OCI-LY3 (cell line): ENCODE measurements at regions not wholly inside any gene's neighbourhood (a gene's known extent, or its start where the extent isn't known, plus 50 kb on each side); places are given as distances from the start of the nearest gene placed in this dataset.

Source experiments
- H2AFZ ChIP-seq: fragments of 200-600, 300-600 bp; shearing (Covaris generic); 2 replicates; pipeline ENCODE4 v1.6.0; 2014; ENCODE audit warnings: antibody characterized with exemption, low read depth, low read length
- H3K27ac ChIP-seq: fragments of 200-600, 300-600 bp; sonication (generic); 2 replicates; pipeline ENCODE4 v1.5.1; 2014; ENCODE audit warnings: mild to moderate bottlenecking, low read length, moderate library complexity, mixed read lengths
- H3K27me3 ChIP-seq: fragments of 200-600, 300-600 bp; sonication (generic); 2 replicates; pipeline ENCODE4 v1.6.1; 2014; ENCODE audit warnings: low read depth, low read length, mixed read lengths
- H3K36me3 ChIP-seq: fragments of 200-600, 300-600 bp; sonication (generic); replicated peaks from 2 replicates; pipeline ENCODE3; 2014; ENCODE audit warnings: low read depth, low read length, mixed read lengths
- H3K4me1 ChIP-seq: fragments of 300-600, 200-600 bp; sonication (generic); 2 replicates; pipeline ENCODE4 v1.6.1; 2014; ENCODE audit warnings: low read length, mixed read lengths
- H3K4me2 ChIP-seq: fragments of 200-600, 300-600 bp; sonication (generic); 2 replicates; pipeline ENCODE4 v1.6.1; 2014; ENCODE audit warnings: low read length, mixed read lengths
- H3K4me3 ChIP-seq: fragments of 300-600, 200-600 bp; sonication (generic); 2 replicates; pipeline ENCODE4 v1.5.1; 2014; ENCODE audit warnings: antibody characterized with exemption, mild to moderate bottlenecking, low read length, moderate library complexity
- H3K79me2 ChIP-seq: fragments of 300-600, 200-600 bp; shearing (Covaris generic); 2 replicates; pipeline ENCODE4 v1.6.1; 2014; ENCODE audit warnings: mild to moderate bottlenecking, low read length, mixed read lengths
- H3K9ac ChIP-seq: fragments of 300-600, 200-600 bp; shearing (Covaris generic); 2 replicates; pipeline ENCODE4 v1.6.0; 2014; ENCODE audit warnings: mild to moderate bottlenecking, low read length, moderate library complexity
- H3K9me3 ChIP-seq: fragments of 200-600, 300-600 bp; shearing (Covaris generic); 2 replicates; pipeline ENCODE4 v1.6.1; 2014; ENCODE audit warnings: low read length, mixed read lengths; ENCODE audit not compliant: insufficient read depth
- H4K20me1 ChIP-seq: fragments of 200-600, 300-600 bp; sonication (generic); 2 replicates; pipeline ENCODE4 v1.6.1; 2016; ENCODE audit warnings: low read length, mixed read lengths; ENCODE audit not compliant: insufficient read depth
- CTCF ChIP-seq: fragments of 200-600, 300-600 bp; sonication (generic); IDR thresholded peaks from 2 replicates; pipeline ENCODE4 v1.5.1; 2014; ENCODE audit warnings: antibody characterized with exemption, low read length, low read depth
- EZH2phosphoT487 ChIP-seq: fragments of 200-600 bp; shearing (Covaris generic); IDR thresholded peaks from 2 replicates; pipeline ENCODE4 v1.6.1; 2018; ENCODE audit warnings: antibody characterized with exemption, mixed run types, low read depth

GRCh38 chr3:68072062-68072461, 417.6 kb upstream of the SUCLG2 start:
- Histone ChIP-seq H3K36me3 (no peaks in the 10 kb centered on the region), H3K27me3 (0 out of 2 replicates have a peak, but pooled peaks cover 6% of the 10 kb centered on the region), H3K4me1 (no peaks in the 10 kb centered on the region), H3K9ac (no peak overlapping the region), H4K20me1 (no peaks in the 10 kb centered on the region), H3K4me2 (no peak overlapping the region), H3K79me2 (no peaks in the 10 kb centered on the region), H3K9me3 (no peaks in the 10 kb centered on the region), H3K27ac (no peak overlapping the region), H3K4me3 (no peak overlapping the region), H2AFZ (no peak overlapping the region)
- TF ChIP-seq EZH2phosphoT487 (no peak), CTCF (no peak)

GRCh38 chr3:68070186-68070585, 415.8 kb upstream of the SUCLG2 start:
- TF ChIP-seq EZH2phosphoT487 (no peak), CTCF (no peak)
- Histone ChIP-seq H3K9ac (no peak overlapping the region), H3K4me2 (no peak overlapping the region), H3K27ac (no peak overlapping the region), H4K20me1 (no peaks in the 10 kb centered on the region), H3K4me3 (no peak overlapping the region), H2AFZ (no peak overlapping the region), H3K4me1 (no peaks in the 10 kb centered on the region), H3K9me3 (no peaks in the 10 kb centered on the region), H3K27me3 (0 out of 2 replicates have a peak, but pooled peaks cover 6% of the 10 kb centered on the region), H3K36me3 (no peaks in the 10 kb centered on the region), H3K79me2 (no peaks in the 10 kb centered on the region)

GRCh38 chr3:68067314-68067713, 412.9 kb upstream of the SUCLG2 start:
- Histone ChIP-seq H3K4me2 (no peak overlapping the region), H3K79me2 (no peaks in the 10 kb centered on the region), H3K27me3 (0 out of 2 replicates have a peak, but pooled peaks cover 5% of the 10 kb centered on the region), H2AFZ (no peak overlapping the region), H3K4me1 (no peaks in the 10 kb centered on the region), H3K4me3 (no peak overlapping the region), H3K9ac (no peak overlapping the region), H3K9me3 (no peaks in the 10 kb centered on the region), H4K20me1 (no peaks in the 10 kb centered on the region), H3K36me3 (no peaks in the 10 kb centered on the region), H3K27ac (no peak overlapping the region)
- TF ChIP-seq EZH2phosphoT487 = no peak
- no peak for TF ChIP-seq CTCF

- Histone ChIP-seq H3K4me3 (no peak overlapping the region), H3K27me3 (no peaks in the 10 kb centered on the region), H2AFZ (no peak overlapping the region), H3K79me2 (no peaks in the 10 kb centered on the region), H3K9ac (no peak overlapping the region), H3K27ac (no peak overlapping the region), H3K36me3 (no peaks in the 10 kb centered on the region), H3K9me3 (no peaks in the 10 kb centered on the region), H4K20me1 (no peaks in the 10 kb centered on the region), H3K4me1 (no peaks in the 10 kb centered on the region), H3K4me2 (no peak overlapping the region)
- no peak for TF ChIP-seq EZH2phosphoT487
- TF ChIP-seq CTCF = no peak
Observed at GRCh38 chr3:68062926-68063325, 408.5 kb upstream of the SUCLG2 start.
